H1 (cell line): ENCODE measurements at regions not wholly inside any gene's neighbourhood (a gene's known extent, or its start where the extent isn't known, plus 50 kb on each side); places are given as distances from the start of the nearest gene placed in this dataset.
"Not testable (repeated sequence)": the region's sequence is repeated elsewhere in the genome, so short reads cannot be mapped to it uniquely, and the experiment has no call there.

ENCODE experiments used
- CTCF ChIA-PET: fragments of 300-600 bp; sonication (Branson Sonifier 250); formaldehyde crosslinking; loops from one replicate; lab custom pipeline; 2021; ENCODE audit not compliant: partially characterized antibody; lab: Charles Lee
- POLR2A ChIA-PET: fragments of 300-600 bp; sonication (Branson Sonifier 250); formaldehyde crosslinking; loops from one replicate; lab custom pipeline; 2021; ENCODE audit warnings: inconsistent platforms; ENCODE audit not compliant: partially characterized antibody; lab: Charles Lee
- DNase-seq, 2 experiments: peaks; one replicate each; pipeline versions ENCODE4 v3.0.0 to v3.0.0-alpha.2; 2010 to 2022; ENCODE audit warnings: low spot score in 2 of 2, low read depth in 1 of 2, mixed read lengths in 1 of 2
- FAIRE-seq: peaks from 2 replicates; lab custom pipeline; 2011; peaks lifted over from hg19 to GRCh38; lab: Jason Lieb, UNC
- H2AFZ ChIP-seq: 2 replicates; pipeline ENCODE4 v1.8.1; 2012; ENCODE audit warnings: low read length, inconsistent platforms
- H2AK5ac ChIP-seq: 2 replicates; pipeline ENCODE4 v1.6.1; 2013; ENCODE audit warnings: low read depth, low read length
- H2BK120ac ChIP-seq: replicated peaks from 2 replicates; pipeline ENCODE3; 2013; ENCODE audit warnings: low read depth, low read length, inconsistent platforms
- H2BK12ac ChIP-seq: 2 replicates; pipeline ENCODE4 v1.6.1; 2013; ENCODE audit warnings: low read depth, low read length
- H2BK15ac ChIP-seq: 2 replicates; pipeline ENCODE4 v1.6.1; 2013; ENCODE audit warnings: low read length
- H2BK20ac ChIP-seq: 2 replicates; pipeline ENCODE4 v1.6.1; 2013; ENCODE audit warnings: low read length
- H2BK5ac ChIP-seq: 2 replicates; pipeline ENCODE4 v1.6.1; 2013; ENCODE audit warnings: low read depth, low read length
- H3K14ac ChIP-seq: 2 replicates; pipeline ENCODE4 v1.6.1; 2013; ENCODE audit warnings: inconsistent platforms; ENCODE audit not compliant: insufficient read length
- H3K18ac ChIP-seq: 2 replicates; pipeline ENCODE4 v1.6.1; 2013; ENCODE audit warnings: low read length; ENCODE audit errors: extremely low read depth
- H3K23ac ChIP-seq: 2 replicates; pipeline ENCODE4 v1.6.1; 2013; ENCODE audit warnings: inconsistent platforms; ENCODE audit not compliant: insufficient read length
- H3K23me2 ChIP-seq: 2 replicates; pipeline ENCODE4 v1.6.1; 2013; ENCODE audit warnings: low read depth, low read length
- H3K27ac ChIP-seq: 2 replicates; pipeline ENCODE4 v1.6.1; 2011; ENCODE audit warnings: low read depth, low read length, inconsistent platforms
- H3K27me3 ChIP-seq, 4 experiments: replicated peaks in 1 of 4; 1 replicate in 1 of 4; 2 replicates in 3 of 4; pipeline versions ENCODE4 v1.6.1 to v1.8.1; 2011 to 2013; ENCODE audit warnings: low read length in 3 of 4, mild to moderate bottlenecking in 3 of 4, inconsistent platforms in 2 of 4, mixed read lengths in 2 of 4, moderate library complexity in 1 of 4; ENCODE audit not compliant: control insufficient read depth in 3 of 4, insufficient read depth in 3 of 4; ENCODE audit errors: extremely low read depth in 1 of 4
- H3K36me3 ChIP-seq, 4 experiments: 2 replicates each; pipeline versions ENCODE4 v1.6.1 to v1.8.1; 2011 to 2013; ENCODE audit warnings: mild to moderate bottlenecking in 4 of 4, low read length in 3 of 4, moderate library complexity in 2 of 4, control low read depth in 1 of 4, inconsistent platforms in 1 of 4; ENCODE audit not compliant: insufficient read depth in 4 of 4, control insufficient read depth in 2 of 4
- H3K4ac ChIP-seq: replicated peaks from 2 replicates; pipeline ENCODE3; 2013; ENCODE audit warnings: low read length, low read depth, mixed read lengths, inconsistent platforms; ENCODE audit not compliant: insufficient read length
- H3K4me1 ChIP-seq, 4 experiments: replicated peaks in 1 of 4; 1 replicate in 1 of 4; 2 replicates in 3 of 4; pipeline versions ENCODE4 v1.6.1 to v1.8.1; 2011 to 2013; ENCODE audit warnings: low read length in 3 of 4, inconsistent platforms in 2 of 4, mixed read lengths in 1 of 4; ENCODE audit not compliant: insufficient read depth in 4 of 4, control insufficient read depth in 3 of 4
- H3K4me2 ChIP-seq, 2 experiments: 2 replicates each; pipeline versions ENCODE4 v1.6.1 to v1.8.1; 2011 to 2013; ENCODE audit warnings: low read depth in 2 of 2, low read length in 2 of 2, control low read depth in 1 of 2, inconsistent platforms in 1 of 2, mild to moderate bottlenecking in 1 of 2; ENCODE audit not compliant: insufficient read depth in 1 of 2
- H3K4me3 ChIP-seq, 4 experiments: fragments of 200-600, 300-600 bp in 1 of 4; sonication (generic), shearing (Covaris generic), sonication (Bioruptor Twin) in 1 of 4; 2 replicates each; pipeline versions ENCODE4 v1.5.1 to v1.8.1; 2011 to 2016; ENCODE audit warnings: low read length in 4 of 4, low read depth in 3 of 4, control low read depth in 2 of 4, inconsistent platforms in 2 of 4, mild to moderate bottlenecking in 2 of 4, mixed read lengths in 1 of 4, moderate library complexity in 1 of 4; ENCODE audit not compliant: insufficient read depth in 2 of 4; ENCODE audit errors: extremely low read depth in 1 of 4
- H3K56ac ChIP-seq: replicated peaks from 2 replicates; pipeline ENCODE3; 2013; ENCODE audit warnings: low read depth, mild to moderate bottlenecking, mixed read lengths, low read length, inconsistent platforms; ENCODE audit not compliant: insufficient read length
- H3K79me1 ChIP-seq: 2 replicates; pipeline ENCODE4 v1.6.1; 2013; ENCODE audit warnings: low read depth, low read length, control low read depth
- H3K79me2 ChIP-seq, 2 experiments: 2 replicates each; pipeline versions ENCODE4 v1.6.1 to v1.8.1; 2012 to 2013; ENCODE audit warnings: low read length in 2 of 2, mild to moderate bottlenecking in 2 of 2, inconsistent platforms in 1 of 2; ENCODE audit not compliant: insufficient read depth in 2 of 2, control insufficient read depth in 1 of 2
- H3K9ac ChIP-seq, 4 experiments: replicated peaks in 1 of 4; 1 replicate in 1 of 4; 2 replicates in 3 of 4; pipeline versions ENCODE4 v1.6.1 to v1.8.1; 2011 to 2013; ENCODE audit warnings: low read depth in 3 of 4, low read length in 3 of 4, control low read depth in 2 of 4, mild to moderate bottlenecking in 2 of 4, moderate library complexity in 2 of 4, inconsistent platforms in 1 of 4; ENCODE audit errors: extremely low read depth in 1 of 4
- H3K9me3 ChIP-seq, 2 experiments: 2 replicates each; pipeline versions ENCODE4 v1.6.1 to v1.8.1; 2012 to 2013; ENCODE audit warnings: mild to moderate bottlenecking in 2 of 2, moderate library complexity in 2 of 2, control low read depth in 1 of 2, inconsistent platforms in 1 of 2, low read depth in 1 of 2, low read length in 1 of 2, mixed read lengths in 1 of 2; ENCODE audit not compliant: insufficient read depth in 2 of 2
- H4K20me1 ChIP-seq, 2 experiments: replicated peaks in 1 of 2; 2 replicates each; pipeline versions ENCODE3 to v1.8.1; 2011 to 2013; ENCODE audit warnings: inconsistent platforms in 2 of 2, low read length in 2 of 2, mild to moderate bottlenecking in 1 of 2; ENCODE audit not compliant: insufficient read depth in 2 of 2, control insufficient read depth in 1 of 2
- H4K5ac ChIP-seq: 2 replicates; pipeline ENCODE4 v1.6.1; 2013; ENCODE audit warnings: low read length, low read depth, mixed read lengths, inconsistent platforms; ENCODE audit not compliant: insufficient read length
- H4K8ac ChIP-seq: 2 replicates; pipeline ENCODE4 v1.8.0; 2013; ENCODE audit warnings: mild to moderate bottlenecking, moderate library complexity, low read length, inconsistent platforms; ENCODE audit not compliant: insufficient read depth; ENCODE audit errors: extremely low read depth
- H4K91ac ChIP-seq: replicated peaks from 2 replicates; pipeline ENCODE3; 2013; ENCODE audit warnings: low read length, mixed read lengths, inconsistent platforms; ENCODE audit not compliant: insufficient read length
- WGBS, 2 experiments: shearing (Covaris generic) in 1 of 2; methylation state at CpG; one replicate each; pipeline versions ENCODE4 v1.1.6 to v1.1.7; 2013 to 2015; ENCODE audit warnings: low lambda C conversion rate in 2 of 2, mixed read lengths in 2 of 2, inconsistent platforms in 1 of 2, low coverage in 1 of 2, missing lambda C conversion rate in 1 of 2; ENCODE audit not compliant: insufficient replicate concordance in 2 of 2, insufficient coverage in 1 of 2, insufficient read length in 1 of 2; ENCODE audit errors: extremely low coverage in 1 of 2, missing lambda C conversion rate in 1 of 2; 5-methylcytosine and 5-hydroxymethylcytosine counted together

DNA sequence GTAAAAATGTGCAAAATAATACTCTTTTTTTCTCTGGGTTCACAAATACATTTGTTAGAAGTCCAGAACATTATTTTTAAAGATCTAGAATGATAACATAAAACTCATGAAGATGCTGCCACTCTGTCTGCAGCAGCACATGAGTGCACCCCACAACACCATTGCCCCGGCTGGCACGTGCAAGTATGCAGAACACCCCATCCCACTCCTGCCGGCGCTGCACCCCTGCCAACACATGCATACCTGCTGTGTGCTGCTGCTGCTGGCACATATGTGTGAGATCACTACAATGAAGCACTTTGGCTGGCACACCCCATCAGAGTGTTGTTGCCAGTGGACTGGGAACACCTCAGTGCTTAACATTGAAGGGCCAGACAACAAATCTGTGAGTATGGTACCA, 129.1 kb downstream of the CCT8L2 start:
- H3K23ac ChIP-seq, H2BK15ac ChIP-seq, POLR2A ChIA-PET, H3K23me2 ChIP-seq, H4K91ac ChIP-seq, H3K56ac ChIP-seq, H4K5ac ChIP-seq, H4K8ac ChIP-seq, CTCF ChIA-PET, H3K27ac ChIP-seq, DNase-seq, H3K36me3 ChIP-seq, H3K27me3 ChIP-seq, H3K18ac ChIP-seq, H3K4me3 ChIP-seq, H4K20me1 ChIP-seq, H2AFZ ChIP-seq, H3K9ac ChIP-seq, H3K79me2 ChIP-seq, H2AK5ac ChIP-seq, H3K9me3 ChIP-seq, H2BK5ac ChIP-seq, H2BK12ac ChIP-seq, H2BK20ac ChIP-seq, FAIRE-seq, H3K4ac ChIP-seq, H2BK120ac ChIP-seq, H3K4me1 ChIP-seq, H3K14ac ChIP-seq, H3K4me2 ChIP-seq, H3K79me1 ChIP-seq: not testable (repeated sequence)
- WGBS, 2 experiments, result 82% methylated on average over 4 of the region's 4 CpGs; no CpG with 5 or more reads in 1 of the 2 experiments

DNA sequence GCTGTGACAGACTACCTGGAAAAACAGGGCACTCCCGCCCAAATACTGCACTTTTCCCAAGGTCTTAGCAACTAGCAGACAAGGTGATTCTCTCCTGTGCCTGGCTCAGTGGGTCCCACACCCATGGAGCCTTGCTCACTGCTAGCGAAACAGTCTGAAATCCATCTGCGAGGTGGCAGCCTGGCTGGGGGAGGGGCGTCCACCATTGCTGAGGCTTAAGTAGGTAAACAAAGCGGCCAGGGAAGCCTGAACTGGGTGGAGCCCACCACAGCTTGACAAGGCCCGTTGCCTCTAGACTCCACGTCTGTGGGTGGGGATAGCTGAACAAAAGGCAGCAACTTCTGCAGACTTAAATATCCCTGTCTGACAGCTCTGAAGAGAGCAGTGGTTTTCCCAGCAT, 145.2 kb downstream of the CCT8L2 start:
- H3K9me3 ChIP-seq, result peaks cover 0 to 14% of the 10 kb centered on the region in 2 experiments; a peak in 2 of 4 replicates
- H4K8ac ChIP-seq, H2AFZ ChIP-seq, H2BK20ac ChIP-seq, H2BK15ac ChIP-seq, H3K4me1 ChIP-seq, H3K23ac ChIP-seq, H3K4ac ChIP-seq, H3K79me2 ChIP-seq, H3K9ac ChIP-seq, H3K4me2 ChIP-seq, H4K5ac ChIP-seq, H2BK120ac ChIP-seq, H3K56ac ChIP-seq, H2BK5ac ChIP-seq, H3K23me2 ChIP-seq, H3K27ac ChIP-seq, H2AK5ac ChIP-seq, H4K91ac ChIP-seq, H3K18ac ChIP-seq, H3K36me3 ChIP-seq, H3K14ac ChIP-seq, DNase-seq, H4K20me1 ChIP-seq, CTCF ChIA-PET, H3K79me1 ChIP-seq, POLR2A ChIA-PET, H3K27me3 ChIP-seq, H3K4me3 ChIP-seq, FAIRE-seq, H2BK12ac ChIP-seq: not testable (repeated sequence)
- WGBS, 2 experiments, result 51% methylated on average over 7 of the region's 7 CpGs; no CpG with 5 or more reads in 1 of the 2 experiments
